ENCODE measurements at regions not wholly inside any gene's neighbourhood (a gene's known extent, or its start where the extent isn't known, plus 50 kb on each side); places are given as distances from the start of the nearest gene placed in this dataset.

DNA sequence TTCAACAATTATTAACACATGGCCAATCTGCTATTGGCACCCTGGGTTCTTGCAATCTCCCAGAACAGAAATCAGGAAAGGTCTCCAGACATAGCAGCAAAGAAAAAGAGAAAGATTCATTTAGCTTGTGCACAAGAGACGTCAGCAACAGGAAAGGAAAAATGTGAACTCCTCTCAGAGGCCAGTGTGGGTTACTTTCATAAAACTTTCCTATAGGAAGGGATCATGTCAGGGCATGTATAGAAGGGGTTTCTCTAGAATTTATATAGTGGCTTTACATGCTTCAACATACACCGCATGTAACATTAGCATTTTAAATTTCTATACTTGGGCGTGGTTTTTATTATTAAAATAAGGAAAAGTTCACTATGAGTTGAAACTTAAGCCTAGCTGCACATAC is 725.1 kb downstream of the SORCS1 start:
- Histone ChIP-seq H3K14ac (ENCODE audit: low read length) (no peak overlapping the region), H2AFZ (ENCODE audit: insufficient read depth, low read length, poor library complexity) (no peak overlapping the region), H3K79me2 (ENCODE audit: control insufficient read depth, insufficient read depth, low read length, poor library complexity) (no peaks in the 10 kb centered on the region), H3K9ac (ENCODE audit: low read length) (no peak overlapping the region), H4K8ac (ENCODE audit: low read depth, low read length) (no peak overlapping the region), H3K18ac (ENCODE audit: low read length) (no peak overlapping the region), H3K4me1 (ENCODE audit: control insufficient read depth in 1 of 2, insufficient read depth in 2 of 2, low read length in 2 of 2) (no peaks in the 10 kb centered on the region), H2AK5ac (ENCODE audit: low read length) (no peak overlapping the region), H3K4ac (ENCODE audit: low read depth, low read length) (no peak overlapping the region), H2BK5ac (ENCODE audit: low read depth, low read length, poor library complexity) (no peak overlapping the region), H3K23ac (ENCODE audit: low read length) (no peak overlapping the region), H3K79me1 (ENCODE audit: low read length) (no peaks in the 10 kb centered on the region), H3K27me3 (ENCODE audit: insufficient read depth, low read length) (no peaks in the 10 kb centered on the region), H4K12ac (ENCODE audit: low read depth, low read length) (no peak overlapping the region), H3K4me2 (ENCODE audit: low read length) (no peak overlapping the region), H3K9me3 (ENCODE audit: insufficient read depth, low read depth, low read length) (no peaks in the 10 kb centered on the region), H4K91ac (ENCODE audit: low read depth, low read length) (no peak overlapping the region), H2BK12ac (ENCODE audit: low read length) (no peak overlapping the region), H3K36me3 (ENCODE audit: control insufficient read depth in 1 of 2, insufficient read depth in 2 of 2, low read length in 2 of 2) (no peaks in the 10 kb centered on the region), H3K27ac (ENCODE audit: low read depth, low read length) (no peak overlapping the region), H2BK120ac (ENCODE audit: insufficient read depth, low read length, poor library complexity) (no peak overlapping the region), H3K4me3 (ENCODE audit: low read depth, low read length) (no peak overlapping the region)
- WGBS (ENCODE audit: extremely low coverage, insufficient coverage, insufficient read length), result no CpG with 5 or more reads among the region's 3 CpGs
- no peak for DNase-seq

DNA sequence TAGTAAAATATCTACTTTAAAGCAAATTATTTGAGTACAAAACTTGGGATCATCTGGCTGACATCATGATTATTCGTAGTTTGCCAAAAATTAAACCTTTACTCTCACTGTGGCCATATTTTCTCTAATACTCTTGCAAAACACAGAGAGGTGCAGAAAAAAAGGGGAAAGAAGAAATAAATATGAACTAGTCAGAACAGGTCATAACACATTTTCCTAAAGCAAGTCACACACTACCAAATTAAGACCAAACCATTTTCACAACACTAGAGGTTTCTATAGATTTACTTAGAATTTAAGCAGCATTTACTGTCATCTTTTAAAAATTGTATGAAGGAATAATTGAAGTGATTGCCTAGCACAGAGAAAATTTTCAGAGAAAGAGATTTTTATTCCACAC is 726.1 kb downstream of the SORCS1 start:
- Histone ChIP-seq H3K36me3 (ENCODE audit: control insufficient read depth in 1 of 2, insufficient read depth in 2 of 2, low read length in 2 of 2) (no peaks in the 10 kb centered on the region), H2BK5ac (ENCODE audit: low read depth, low read length, poor library complexity) (no peak overlapping the region), H3K4me2 (ENCODE audit: low read length) (no peak overlapping the region), H4K8ac (ENCODE audit: low read depth, low read length) (no peak overlapping the region), H3K27ac (ENCODE audit: low read depth, low read length) (no peak overlapping the region), H4K91ac (ENCODE audit: low read depth, low read length) (no peak overlapping the region), H3K4me3 (ENCODE audit: low read depth, low read length) (no peak overlapping the region), H4K12ac (ENCODE audit: low read depth, low read length) (no peak overlapping the region), H3K23ac (ENCODE audit: low read length) (no peak overlapping the region), H3K4me1 (ENCODE audit: control insufficient read depth in 1 of 2, insufficient read depth in 2 of 2, low read length in 2 of 2) (no peaks in the 10 kb centered on the region), H2BK12ac (ENCODE audit: low read length) (no peak overlapping the region), H2AFZ (ENCODE audit: insufficient read depth, low read length, poor library complexity) (no peak overlapping the region), H3K14ac (ENCODE audit: low read length) (no peak overlapping the region), H3K79me2 (ENCODE audit: control insufficient read depth, insufficient read depth, low read length, poor library complexity) (no peaks in the 10 kb centered on the region), H2AK5ac (ENCODE audit: low read length) (no peak overlapping the region), H2BK120ac (ENCODE audit: insufficient read depth, low read length, poor library complexity) (no peak overlapping the region), H3K9ac (ENCODE audit: low read length) (no peak overlapping the region), H3K27me3 (ENCODE audit: insufficient read depth, low read length) (no peaks in the 10 kb centered on the region), H3K18ac (ENCODE audit: low read length) (no peak overlapping the region), H3K4ac (ENCODE audit: low read depth, low read length) (no peak overlapping the region), H3K79me1 (ENCODE audit: low read length) (no peaks in the 10 kb centered on the region), H3K9me3 (ENCODE audit: insufficient read depth, low read depth, low read length) (no peaks in the 10 kb centered on the region)
- WGBS (ENCODE audit: extremely low coverage, insufficient coverage, insufficient read length), result no CpG with 5 or more reads among the region's 1 CpG
- no peak for DNase-seq

DNA sequence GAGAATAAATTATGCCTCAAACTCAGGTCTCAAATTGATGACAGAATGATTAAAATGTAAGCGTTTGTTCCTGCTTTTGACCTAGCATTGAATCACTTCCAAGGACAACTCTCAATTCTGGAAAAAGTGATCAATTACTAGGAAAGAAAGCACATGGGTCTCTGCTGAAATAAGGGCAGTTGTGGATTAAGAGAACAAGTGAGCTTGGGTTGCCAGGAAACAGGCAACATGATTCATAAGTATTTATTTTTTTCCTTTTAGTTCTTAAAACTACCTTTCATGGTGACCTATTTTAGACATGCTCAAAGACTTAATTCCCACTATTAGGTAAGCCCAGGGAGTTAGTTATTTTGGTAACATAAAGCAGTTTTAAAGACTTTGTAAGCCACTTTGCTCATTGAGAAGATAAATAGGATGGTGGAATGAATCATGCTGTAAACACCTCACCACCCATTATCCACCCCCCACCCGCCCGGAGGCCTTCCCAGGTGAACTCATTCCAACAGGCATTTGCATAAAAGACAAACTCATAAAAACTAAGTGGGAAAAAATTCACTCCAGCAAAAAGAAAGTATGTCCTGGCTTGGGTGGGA is 728.3 kb downstream of the SORCS1 start:
- Histone ChIP-seq H2BK5ac (ENCODE audit: low read depth, low read length, poor library complexity) (no peak overlapping the region), H2BK120ac (ENCODE audit: insufficient read depth, low read length, poor library complexity) (no peak overlapping the region), H3K9ac (ENCODE audit: low read length) (no peak overlapping the region), H3K36me3 (ENCODE audit: control insufficient read depth in 1 of 2, insufficient read depth in 2 of 2, low read length in 2 of 2) (no peaks in the 10 kb centered on the region), H3K27me3 (ENCODE audit: insufficient read depth, low read length) (no peaks in the 10 kb centered on the region), H3K79me1 (ENCODE audit: low read length) (no peaks in the 10 kb centered on the region), H4K12ac (ENCODE audit: low read depth, low read length) (no peak overlapping the region), H3K18ac (ENCODE audit: low read length) (no peak overlapping the region), H2AFZ (ENCODE audit: insufficient read depth, low read length, poor library complexity) (no peak overlapping the region), H3K4me3 (ENCODE audit: low read depth, low read length) (no peak overlapping the region), H3K14ac (ENCODE audit: low read length) (no peak overlapping the region), H3K4me1 (ENCODE audit: control insufficient read depth in 1 of 2, insufficient read depth in 2 of 2, low read length in 2 of 2) (no peaks in the 10 kb centered on the region), H4K91ac (ENCODE audit: low read depth, low read length) (no peak overlapping the region), H3K23ac (ENCODE audit: low read length) (no peak overlapping the region), H3K79me2 (ENCODE audit: control insufficient read depth, insufficient read depth, low read length, poor library complexity) (no peaks in the 10 kb centered on the region), H3K4ac (ENCODE audit: low read depth, low read length) (no peak overlapping the region), H4K8ac (ENCODE audit: low read depth, low read length) (no peak overlapping the region), H2BK12ac (ENCODE audit: low read length) (no peak overlapping the region), H3K27ac (ENCODE audit: low read depth, low read length) (no peak overlapping the region), H3K9me3 (ENCODE audit: insufficient read depth, low read depth, low read length) (no peaks in the 10 kb centered on the region), H2AK5ac (ENCODE audit: low read length) (no peak overlapping the region), H3K4me2 (ENCODE audit: low read length) (no peak overlapping the region)
- no CpG with 5 or more reads among the region's 3 CpGs for WGBS (ENCODE audit: extremely low coverage, insufficient coverage, insufficient read length)
- DNase-seq, result peak; percentile 16

DNA sequence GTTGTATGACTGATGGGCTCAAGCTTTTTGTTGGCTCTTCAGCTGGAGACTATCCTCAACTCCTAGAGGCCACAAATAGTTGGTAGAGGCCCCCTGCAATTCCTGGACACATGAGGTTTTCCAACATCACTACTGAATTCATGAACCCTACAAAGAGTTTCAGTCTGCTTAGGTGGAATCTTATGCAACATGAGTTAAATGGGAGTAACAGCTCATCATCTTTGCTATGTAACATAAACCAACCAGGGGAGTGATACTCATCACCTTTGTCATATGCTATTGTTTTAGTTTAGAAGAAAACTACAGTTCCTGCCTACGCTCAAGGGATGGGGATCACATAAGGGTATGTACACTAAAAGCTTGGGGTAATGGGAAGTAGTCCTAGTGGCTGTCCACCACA is 729.4 kb downstream of the SORCS1 start:
- H2AFZ ChIP-seq (ENCODE audit: insufficient read depth, low read length, poor library complexity), result no peak overlapping the region
- no peak overlapping the region for H2AK5ac ChIP-seq (ENCODE audit: low read length)
- H2BK12ac ChIP-seq (ENCODE audit: low read length), result no peak overlapping the region
- H3K27ac ChIP-seq (ENCODE audit: low read depth, low read length), result no peak overlapping the region
- H3K9me3 ChIP-seq (ENCODE audit: insufficient read depth, low read depth, low read length), result no peaks in the 10 kb centered on the region
- DNase-seq, result no peak
- no peaks in the 10 kb centered on the region for H3K79me1 ChIP-seq (ENCODE audit: low read length)
- no peak overlapping the region for H3K9ac ChIP-seq (ENCODE audit: low read length)
- no peak overlapping the region for H3K4ac ChIP-seq (ENCODE audit: low read depth, low read length)
- no peak overlapping the region for H4K8ac ChIP-seq (ENCODE audit: low read depth, low read length)
- no peaks in the 10 kb centered on the region for H3K36me3 ChIP-seq (ENCODE audit: control insufficient read depth in 1 of 2, insufficient read depth in 2 of 2, low read length in 2 of 2)
- no peaks in the 10 kb centered on the region for H3K27me3 ChIP-seq (ENCODE audit: insufficient read depth, low read length)
- no peaks in the 10 kb centered on the region for H3K79me2 ChIP-seq (ENCODE audit: control insufficient read depth, insufficient read depth, low read length, poor library complexity)
- no peak overlapping the region for H4K91ac ChIP-seq (ENCODE audit: low read depth, low read length)
- no peak overlapping the region for H3K4me2 ChIP-seq (ENCODE audit: low read length)
- H3K18ac ChIP-seq (ENCODE audit: low read length), result no peak overlapping the region
- no CpG with 5 or more reads among the region's 1 CpG for WGBS (ENCODE audit: extremely low coverage, insufficient coverage, insufficient read length)
- no peak overlapping the region for H3K4me3 ChIP-seq (ENCODE audit: low read depth, low read length)
- no peak overlapping the region for H2BK5ac ChIP-seq (ENCODE audit: low read depth, low read length, poor library complexity)
- no peak overlapping the region for H4K12ac ChIP-seq (ENCODE audit: low read depth, low read length)
- H3K14ac ChIP-seq (ENCODE audit: low read length), result no peak overlapping the region
- no peak overlapping the region for H2BK120ac ChIP-seq (ENCODE audit: insufficient read depth, low read length, poor library complexity)
- no peaks in the 10 kb centered on the region for H3K4me1 ChIP-seq (ENCODE audit: control insufficient read depth in 1 of 2, insufficient read depth in 2 of 2, low read length in 2 of 2)
- no peak overlapping the region for H3K23ac ChIP-seq (ENCODE audit: low read length)

All from trophoblast cell (in vitro differentiated cells and primary cell).